GM10248 (cell line): ENCODE measurements at regions not wholly inside any gene's neighbourhood (a gene's known extent, or its start where the extent isn't known, plus 50 kb on each side); places are given as distances from the start of the nearest gene placed in this dataset.
"Not testable (repeated sequence)": the region's sequence is repeated elsewhere in the genome, so short reads cannot be mapped to it uniquely, and the experiment has no call there.

Experiments used
- CTCF ChIA-PET: fragments of 300-600 bp; sonication (Branson Sonifier 250); formaldehyde crosslinking; extraction: SDS; loops from one replicate; lab custom pipeline; 2021; ENCODE audit warnings: antibody characterized with exemption; lab: Yijun Ruan, JAX
- POLR2A ChIA-PET: fragments of 350-650 bp; sonication (Branson Sonifier 250); formaldehyde crosslinking; extraction: SDS; loops from one replicate; lab custom pipeline; 2020; ENCODE audit warnings: antibody characterized with exemption; lab: Yijun Ruan, JAX
- DNase-seq: peaks from one replicate; pipeline ENCODE4 v3.0.0; 2012; ENCODE audit errors: extremely low spot score
- TF ChIP-seq, protein P1 (sequence below): IDR thresholded peaks from 2 replicates; pipeline ENCODE4 v1.5.1; 2012; ENCODE audit warnings: mild to moderate bottlenecking, low read depth; ENCODE audit errors: extremely low read depth, missing control alignments, control extremely low read depth

DNA sequence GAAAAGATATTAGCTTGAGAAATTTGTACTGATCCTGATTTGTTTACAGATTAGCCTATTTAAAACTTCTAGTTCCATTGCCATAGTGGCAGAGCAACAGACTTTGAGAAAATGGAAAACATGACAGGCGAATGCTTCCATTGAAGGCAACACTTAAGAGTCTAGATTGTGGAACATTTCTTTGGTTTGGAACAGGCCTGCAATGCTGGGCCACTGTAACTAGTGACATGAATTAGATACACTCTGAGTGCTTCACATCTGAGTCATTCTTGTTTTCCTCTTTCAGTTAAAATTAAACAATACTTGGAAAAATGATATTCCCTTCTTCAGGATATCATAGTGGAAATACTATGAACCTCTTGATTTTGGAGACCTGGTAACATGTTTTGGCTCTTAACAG is 453.6 kb upstream of the TUSC1 start:
- DNase-seq: no peak
- POLR2A ChIA-PET: no interaction called here
- CTCF ChIA-PET: no interaction called here
- TF ChIP-seq, protein P1, sequence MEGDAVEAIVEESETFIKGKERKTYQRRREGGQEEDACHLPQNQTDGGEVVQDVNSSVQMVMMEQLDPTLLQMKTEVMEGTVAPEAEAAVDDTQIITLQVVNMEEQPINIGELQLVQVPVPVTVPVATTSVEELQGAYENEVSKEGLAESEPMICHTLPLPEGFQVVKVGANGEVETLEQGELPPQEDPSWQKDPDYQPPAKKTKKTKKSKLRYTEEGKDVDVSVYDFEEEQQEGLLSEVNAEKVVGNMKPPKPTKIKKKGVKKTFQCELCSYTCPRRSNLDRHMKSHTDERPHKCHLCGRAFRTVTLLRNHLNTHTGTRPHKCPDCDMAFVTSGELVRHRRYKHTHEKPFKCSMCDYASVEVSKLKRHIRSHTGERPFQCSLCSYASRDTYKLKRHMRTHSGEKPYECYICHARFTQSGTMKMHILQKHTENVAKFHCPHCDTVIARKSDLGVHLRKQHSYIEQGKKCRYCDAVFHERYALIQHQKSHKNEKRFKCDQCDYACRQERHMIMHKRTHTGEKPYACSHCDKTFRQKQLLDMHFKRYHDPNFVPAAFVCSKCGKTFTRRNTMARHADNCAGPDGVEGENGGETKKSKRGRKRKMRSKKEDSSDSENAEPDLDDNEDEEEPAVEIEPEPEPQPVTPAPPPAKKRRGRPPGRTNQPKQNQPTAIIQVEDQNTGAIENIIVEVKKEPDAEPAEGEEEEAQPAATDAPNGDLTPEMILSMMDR: no peak

DNA sequence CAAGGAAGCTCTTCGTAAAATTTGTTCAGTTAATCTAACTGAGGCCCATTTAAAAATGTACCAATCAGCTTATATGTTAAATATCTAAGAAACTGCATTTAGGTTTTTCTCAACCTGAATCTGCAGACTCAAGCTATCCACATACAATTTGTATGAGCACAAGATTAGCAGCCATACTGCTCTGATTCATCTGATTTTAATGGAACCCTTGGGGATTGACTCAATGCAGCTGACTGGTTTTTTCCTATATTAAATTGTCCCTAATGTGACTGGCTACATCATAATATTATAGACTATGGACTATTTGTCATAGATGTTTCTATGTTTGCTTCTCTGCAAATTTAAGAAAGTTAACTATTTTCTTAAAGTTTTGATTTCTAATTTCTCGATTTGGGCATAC is 451.0 kb upstream of the TUSC1 start:
- ChIA-PET CTCF (interaction anchor here (1.3 to 1.4 kb wide), 2 partner anchors 9 to 13 kb away, joined by 3 to 5 read pairs; no protein-coding TSS in a partner anchor), POLR2A (no interaction called here)
- TF ChIP-seq, protein P1: no peak
- no peak for DNase-seq

DNA sequence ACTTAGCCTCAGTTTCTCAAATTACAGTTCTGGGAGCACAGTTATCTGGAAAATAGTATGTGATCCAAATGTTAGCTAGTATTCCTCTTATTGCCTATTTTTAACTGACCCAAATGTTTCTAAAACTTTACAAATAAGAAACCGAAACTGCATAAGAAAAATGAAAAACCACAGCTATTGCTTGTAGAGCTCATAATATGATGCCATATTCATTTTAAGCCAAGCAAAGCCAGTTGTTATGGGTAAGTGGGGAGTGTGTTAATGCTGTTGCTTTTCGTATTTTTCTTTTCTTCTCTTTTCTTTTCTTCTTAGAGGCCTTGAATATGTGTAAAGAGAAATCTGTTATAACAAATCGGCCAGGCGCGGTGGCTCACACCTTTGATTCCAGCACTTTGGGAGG is 447.4 kb upstream of the TUSC1 start:
- TF ChIP-seq, protein P1: no peak
- POLR2A ChIA-PET: no interaction called here
- CTCF ChIA-PET: interaction anchor here (1.1 kb wide), 1 partner anchor 13 kb away, joined by 3 read pairs; no protein-coding TSS in a partner anchor
- DNase-seq: no peak

DNA sequence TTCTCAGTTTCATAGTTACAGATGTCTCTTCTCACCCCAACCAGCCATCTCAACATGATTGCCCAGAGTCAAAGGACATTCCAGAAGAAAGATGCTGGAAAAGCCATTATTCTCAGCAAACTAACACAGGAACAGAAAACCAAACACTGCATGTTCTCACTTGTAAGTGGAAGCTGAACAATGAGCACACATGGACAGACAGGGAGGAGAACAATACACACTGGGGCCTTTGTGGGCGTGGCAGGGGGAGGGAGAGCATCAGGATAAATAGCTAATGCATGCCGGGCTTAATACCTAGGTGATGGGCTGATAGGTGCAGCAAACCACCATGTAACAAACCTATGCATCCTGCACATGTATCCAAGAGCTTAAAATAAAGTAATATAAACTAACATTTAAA is 437.8 kb upstream of the TUSC1 start:
- CTCF ChIA-PET: interaction anchor here (1.0 kb wide), 1 partner anchor 8 kb away, joined by 4 read pairs; no protein-coding TSS in a partner anchor
- POLR2A ChIA-PET, DNase-seq: not testable (repeated sequence)

DNA sequence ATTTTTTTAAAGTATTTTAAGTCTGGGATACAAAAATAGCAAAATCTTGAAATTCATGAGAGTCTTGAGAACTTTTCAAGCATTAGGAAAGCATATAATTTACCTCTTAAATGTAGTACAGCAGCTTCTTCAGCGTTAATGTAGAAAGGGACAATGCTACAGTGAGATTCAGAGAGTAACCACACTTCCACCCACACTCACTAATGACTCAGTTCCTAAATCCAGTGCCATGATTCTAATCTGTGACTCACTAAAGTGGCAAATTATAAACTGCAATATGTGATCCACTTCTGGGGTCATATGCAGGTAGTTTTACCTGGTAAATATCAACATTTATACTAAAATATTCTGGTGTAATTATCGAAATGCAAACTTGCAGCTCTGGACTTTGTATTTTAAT is 434.5 kb upstream of the TUSC1 start:
- ChIA-PET CTCF (interaction anchor here (1.2 kb wide), 1 partner anchor 9 kb away, joined by 3 read pairs; no protein-coding TSS in a partner anchor), POLR2A (no interaction called here)
- no peak for DNase-seq
- TF ChIP-seq, protein P1: no peak

DNA sequence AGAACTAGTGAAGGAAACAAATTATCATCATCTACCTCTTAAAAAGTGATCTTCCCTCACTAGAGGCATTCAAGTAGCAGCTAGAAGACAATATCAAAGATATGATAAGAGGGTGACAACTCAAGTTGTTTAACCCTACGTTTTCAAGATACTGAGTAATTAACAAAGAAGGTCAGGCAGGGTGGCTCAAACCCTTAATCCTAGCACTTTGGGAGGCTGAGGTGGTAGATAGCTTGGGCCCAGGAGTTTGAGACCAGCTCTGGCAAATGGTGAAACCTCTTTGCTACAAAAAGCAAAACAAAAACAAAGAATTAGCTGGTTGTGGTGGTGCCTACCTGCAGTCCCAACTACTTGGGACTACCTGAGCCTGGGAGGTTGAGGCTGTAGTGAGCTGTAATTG is 408.2 kb upstream of the TUSC1 start:
- no peak for DNase-seq
- TF ChIP-seq, protein P1: no peak
- CTCF ChIA-PET: no interaction called here
- POLR2A ChIA-PET: no interaction called here

DNA sequence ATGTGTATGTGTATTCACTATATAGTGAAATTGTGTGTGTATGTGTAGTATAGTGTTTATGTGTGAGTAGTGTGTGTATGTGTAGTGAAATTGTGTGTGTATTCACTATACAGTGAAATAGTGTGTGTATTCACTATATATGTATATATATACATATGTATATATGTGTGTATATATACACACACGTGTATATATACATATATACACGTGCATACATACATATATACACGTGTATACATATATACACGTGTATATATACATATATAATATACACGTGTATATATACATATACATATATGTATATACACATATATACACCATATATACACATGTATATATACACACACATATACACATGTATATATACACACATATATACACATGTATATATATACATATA is 403.6 kb upstream of the TUSC1 start:
- no peak for DNase-seq
- TF ChIP-seq, protein P1: no peak

More for the DNA sequence above, 403.6 kb upstream of the TUSC1 start:
- POLR2A ChIA-PET: no interaction called here
- CTCF ChIA-PET: no interaction called here
